ENCODE measurements at regions not wholly inside any gene's neighbourhood (a gene's known extent, or its start where the extent isn't known, plus 50 kb on each side); places are given as distances from the start of the nearest gene placed in this dataset.

DNA sequence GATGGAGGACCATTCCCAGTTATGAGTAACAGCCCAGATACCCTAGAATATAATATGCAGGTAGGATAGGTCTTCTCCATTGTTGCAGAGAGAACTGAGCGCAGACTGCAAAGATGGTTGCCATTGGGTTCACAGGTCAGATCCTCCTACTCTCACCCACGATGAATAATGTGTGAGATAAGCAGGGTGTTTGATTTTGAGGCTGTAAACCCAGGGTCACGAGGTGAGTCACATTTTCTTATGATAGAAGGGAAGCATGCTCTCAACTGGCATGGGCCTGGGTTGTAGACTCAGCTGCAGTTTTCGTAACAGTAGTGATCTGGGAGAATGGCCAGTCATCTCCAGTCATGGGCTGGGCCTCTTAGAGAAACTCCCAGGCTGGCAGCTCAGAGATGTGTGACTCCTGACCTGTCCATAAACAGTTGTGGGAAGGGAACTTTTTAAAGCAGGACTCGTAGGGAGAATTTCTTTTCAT, 74.2 kb downstream of the CD164 start (continued):
- TF ChIP-seq SMAD4 (CRISPR knock-in tag; conservative IDR thresholded peaks at IDR 0.05) (peak; percentile 95), TAF9B (IDR thresholded peaks at IDR 0.05; ENCODE audit: partially characterized antibody) (peak; percentile 45), KAT2B (IDR thresholded peaks at IDR 0.05; ENCODE audit: low read depth, low read length) (no peak), POLR2AphosphoS5 (IDR thresholded peaks at IDR 0.05; ENCODE audit: control insufficient read depth, insufficient read depth, low read depth, low read length) (peak; percentile 76; the same call in 1 of the 2 replicates), CBFB (CRISPR knock-in tag; IDR thresholded peaks at IDR 0.05) (0 out of 2 replicates have a peak, but pooled peaks have one; percentile 68), HMBOX1 (IDR thresholded peaks at IDR 0.05) (peak; percentile 89), FOXK2 (conservative IDR thresholded peaks at IDR 0.05 in 1 of 2, IDR thresholded peaks at IDR 0.05 in 1 of 2; ENCODE audit: low read depth in 2 of 2) (peak; percentile 31 to 72; a peak in 3 of 4 replicates), SIN3B (IDR thresholded peaks at IDR 0.05; ENCODE audit: low read depth) (no peak), CCNT2 (IDR thresholded peaks at IDR 0.05; ENCODE audit: borderline replicate concordance, extremely low read depth, insufficient read length, low read depth, low read length) (peak; percentile 67), GTF2A2 (tag; IDR thresholded peaks at IDR 0.05) (peak; percentile 67; the same call in 1 of the 2 replicates), ZNF584 (CRISPR knock-in tag; IDR thresholded peaks at IDR 0.05; ENCODE audit: low read depth) (0 out of 2 replicates have a peak, but pooled peaks have one; percentile 81), MEIS2 (IDR thresholded peaks at IDR 0.05; ENCODE audit: partially characterized antibody) (peak; percentile 82), STAT5A (IDR thresholded peaks at IDR 0.05; ENCODE audit: borderline replicate concordance, low read length) (peak; percentile 78; the same call in 1 of the 2 replicates), TFE3 (CRISPR knock-in tag; IDR thresholded peaks at IDR 0.05) (peak; percentile 89), NR2C1 (IDR thresholded peaks at IDR 0.05) (peak; percentile 91), NR2C1 (tag; IDR thresholded peaks at IDR 0.05) (peak; percentile 97), ZNF354B (CRISPR knock-in tag; IDR thresholded peaks at IDR 0.05) (no peak; the same call in 1 of the 2 replicates)
- TF ChIP-seq, protein P1, sequence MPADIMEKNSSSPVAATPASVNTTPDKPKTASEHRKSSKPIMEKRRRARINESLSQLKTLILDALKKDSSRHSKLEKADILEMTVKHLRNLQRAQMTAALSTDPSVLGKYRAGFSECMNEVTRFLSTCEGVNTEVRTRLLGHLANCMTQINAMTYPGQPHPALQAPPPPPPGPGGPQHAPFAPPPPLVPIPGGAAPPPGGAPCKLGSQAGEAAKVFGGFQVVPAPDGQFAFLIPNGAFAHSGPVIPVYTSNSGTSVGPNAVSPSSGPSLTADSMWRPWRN (IDR thresholded peaks at IDR 0.05; ENCODE audit: low read depth), result peak; percentile 80
- TF ChIP-seq, protein P2, sequence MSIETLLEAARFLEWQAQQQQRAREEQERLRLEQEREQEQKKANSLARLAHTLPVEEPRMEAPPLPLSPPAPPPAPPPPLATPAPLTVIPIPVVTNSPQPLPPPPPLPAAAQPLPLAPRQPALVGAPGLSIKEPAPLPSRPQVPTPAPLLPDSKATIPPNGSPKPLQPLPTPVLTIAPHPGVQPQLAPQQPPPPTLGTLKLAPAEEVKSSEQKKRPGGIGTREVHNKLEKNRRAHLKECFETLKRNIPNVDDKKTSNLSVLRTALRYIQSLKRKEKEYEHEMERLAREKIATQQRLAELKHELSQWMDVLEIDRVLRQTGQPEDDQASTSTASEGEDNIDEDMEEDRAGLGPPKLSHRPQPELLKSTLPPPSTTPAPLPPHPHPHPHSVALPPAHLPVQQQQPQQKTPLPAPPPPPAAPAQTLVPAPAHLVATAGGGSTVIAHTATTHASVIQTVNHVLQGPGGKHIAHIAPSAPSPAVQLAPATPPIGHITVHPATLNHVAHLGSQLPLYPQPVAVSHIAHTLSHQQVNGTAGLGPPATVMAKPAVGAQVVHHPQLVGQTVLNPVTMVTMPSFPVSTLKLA (conservative IDR thresholded peaks at IDR 0.05), result peak; percentile 76 to 88

Data from K562 (cell line).